HUDEP-2 (cell line): ENCODE measurements at regions not wholly inside any gene's neighbourhood (a gene's known extent, or its start where the extent isn't known, plus 50 kb on each side); places are given as distances from the start of the nearest gene placed in this dataset.
"Not testable (repeated sequence)": the region's sequence is repeated elsewhere in the genome, so short reads cannot be mapped to it uniquely, and the experiment has no call there.

Source experiments
- DNase-seq, 76 experiments: peaks; one replicate each; lab custom pipeline; 2025; ENCODE audit not compliant: unreplicated experiment in 76 of 76; lab: John Stamatoyannopoulos, UW

- no peak for DNase-seq
Observed at GRCh38 chr2:146786396-146786795, 1058.4 kb upstream of the ACVR2A start.

DNA sequence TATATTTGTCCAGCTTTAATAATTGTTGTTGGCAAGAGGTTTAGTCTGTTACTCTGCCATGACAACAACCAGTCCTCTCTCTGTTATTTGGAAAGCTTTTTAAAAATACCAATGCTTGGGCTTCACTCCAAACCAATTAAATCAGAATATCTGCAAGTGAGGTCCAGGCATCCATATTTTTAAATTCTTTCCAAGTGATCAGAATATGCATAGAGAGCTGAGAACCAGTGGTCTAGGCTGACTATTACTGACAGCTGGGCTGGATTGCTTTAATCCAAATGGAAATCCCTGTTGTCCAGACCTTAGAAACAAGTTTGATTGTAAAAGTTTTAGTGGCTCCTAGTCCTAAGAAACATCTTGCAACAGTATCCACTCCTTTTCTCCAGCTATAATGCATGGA lies 1059.7 kb upstream of the ACVR2A start:
- no peak for DNase-seq

GRCh38 chr2:146784602-146785001 lies 1060.2 kb upstream of the ACVR2A start:
- DNase-seq: no peak

DNA sequence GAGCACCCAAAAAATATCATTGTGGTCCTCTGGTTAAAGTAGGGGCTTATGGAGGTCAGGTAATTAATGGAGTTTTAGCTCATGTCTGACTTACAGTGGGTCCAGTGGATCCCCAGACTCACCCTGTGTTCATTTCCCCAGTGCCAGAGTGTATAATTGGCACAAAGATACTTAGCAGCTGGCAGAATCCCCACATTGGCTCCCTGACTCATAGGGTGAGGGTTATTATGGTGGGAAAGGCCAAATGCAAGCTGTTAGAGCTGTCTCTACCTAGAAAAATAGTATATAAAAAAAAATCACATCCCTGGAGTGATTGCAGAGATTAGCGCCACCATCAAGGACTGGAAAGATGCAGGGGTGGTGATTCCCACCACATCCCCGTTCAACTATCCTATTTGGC lies 1067.6 kb upstream of the ACVR2A start:
- DNase-seq: no peak

DNA sequence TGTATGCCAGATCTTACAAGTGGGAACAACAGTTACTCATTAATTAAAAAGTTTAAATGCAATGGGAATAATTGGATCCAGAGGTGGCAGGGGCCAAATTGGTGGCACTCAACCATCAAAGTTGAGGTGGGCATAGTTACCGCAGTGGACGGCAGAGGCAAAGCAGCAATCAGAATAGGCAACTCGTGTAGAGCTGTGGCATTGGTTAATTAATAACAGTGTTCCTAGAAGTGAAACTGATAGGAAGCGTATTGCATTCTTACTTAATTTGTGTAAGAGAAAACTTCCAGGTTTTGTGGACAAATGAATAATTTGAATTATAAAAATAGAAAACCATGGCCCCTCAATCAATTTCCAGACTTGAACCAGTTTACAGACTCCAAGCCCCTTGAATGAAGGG lies 1068.2 kb upstream of the ACVR2A start:
- DNase-seq: no peak

DNA sequence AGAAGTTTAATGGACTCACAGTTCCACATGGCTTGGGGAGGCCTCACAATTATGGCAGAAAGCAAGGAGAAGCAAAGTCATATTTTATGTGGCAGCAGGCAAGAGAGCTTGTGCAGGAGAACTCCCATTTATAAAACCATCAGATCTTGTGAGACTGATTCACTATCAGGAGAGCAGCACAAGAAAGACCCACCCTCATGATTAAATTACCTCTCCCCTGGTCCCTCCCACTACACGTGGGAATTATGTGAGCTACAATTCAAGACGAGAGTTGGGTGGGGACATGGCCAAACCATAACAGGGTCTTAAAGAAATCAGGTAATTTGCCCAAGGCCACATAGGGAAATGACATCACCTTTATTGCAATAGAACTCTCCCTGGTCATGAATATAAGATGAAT lies 1073.3 kb upstream of the ACVR2A start:
- no peak for DNase-seq

GRCh38 chr2:146764301-146764700 lies 1080.5 kb upstream of the ACVR2A start:
- DNase-seq: no peak

DNA sequence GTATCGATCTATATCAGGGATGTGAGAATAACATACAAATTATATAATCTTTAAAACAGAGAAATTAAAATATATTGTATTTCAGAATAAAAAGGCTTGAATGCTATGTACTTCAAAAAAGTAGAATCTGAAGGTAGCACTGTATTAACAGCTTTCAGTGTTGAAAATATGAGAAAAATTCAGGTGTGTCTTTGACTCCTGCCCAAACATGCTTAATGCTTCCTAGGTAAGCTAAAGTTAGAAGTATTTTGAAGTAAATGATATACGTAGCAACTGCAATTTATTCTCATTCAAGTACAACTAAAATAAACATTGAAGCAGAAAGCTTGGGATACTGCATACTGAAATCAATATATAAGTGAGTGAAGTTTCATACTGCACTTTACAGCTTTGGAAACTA lies 1082.0 kb upstream of the ACVR2A start:
- no peak for DNase-seq

- no peak for DNase-seq
Observed at GRCh38 chr2:146754606-146755005, 1090.2 kb upstream of the ACVR2A start.

GRCh38 chr2:146748046-146748445 lies 1096.8 kb upstream of the ACVR2A start:
- DNase-seq: no peak

DNA sequence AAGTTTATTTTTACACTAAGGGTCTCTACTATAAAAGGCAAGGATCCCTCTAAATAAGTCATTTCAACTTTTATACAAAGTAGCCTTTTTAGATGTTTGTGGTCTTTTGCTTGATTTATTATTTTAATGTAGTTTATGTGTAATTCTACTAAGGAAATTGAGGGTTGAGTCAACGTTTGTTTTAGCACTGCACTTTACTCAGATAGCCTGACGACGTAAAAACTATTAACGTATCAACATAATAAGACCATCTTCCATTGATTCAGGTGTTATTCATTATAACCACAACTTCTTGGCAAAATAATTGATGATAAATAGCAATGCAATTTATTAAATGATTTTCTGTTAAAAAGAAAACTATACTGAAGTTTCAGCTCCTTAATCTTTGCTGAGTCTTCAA lies 1103.6 kb upstream of the ACVR2A start:
- DNase-seq: no peak

DNA sequence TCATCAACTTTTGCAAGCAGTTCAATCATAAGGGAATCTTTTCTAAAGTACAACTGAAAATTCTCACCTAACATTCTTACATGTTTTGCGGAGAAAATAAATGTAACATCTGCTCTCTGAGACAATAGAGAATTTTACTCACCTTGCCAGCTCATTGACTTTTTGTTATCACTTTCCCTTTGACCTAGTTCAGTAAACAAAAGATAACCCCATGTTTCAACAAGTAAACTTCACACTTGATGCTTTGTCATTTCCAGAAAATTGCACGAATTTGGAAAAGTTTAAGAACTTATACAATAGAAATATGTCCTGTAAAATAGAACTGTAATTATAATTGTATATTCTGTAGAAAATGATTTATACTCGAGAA lies 1110.0 kb upstream of the ACVR2A start:
- DNase-seq: no peak

GRCh38 chr2:146734042-146734820 lies 1110.6 kb upstream of the ACVR2A start:
- peak in 5 of 76 experiments; percentile 3 to 34 (median 19) for DNase-seq

DNA sequence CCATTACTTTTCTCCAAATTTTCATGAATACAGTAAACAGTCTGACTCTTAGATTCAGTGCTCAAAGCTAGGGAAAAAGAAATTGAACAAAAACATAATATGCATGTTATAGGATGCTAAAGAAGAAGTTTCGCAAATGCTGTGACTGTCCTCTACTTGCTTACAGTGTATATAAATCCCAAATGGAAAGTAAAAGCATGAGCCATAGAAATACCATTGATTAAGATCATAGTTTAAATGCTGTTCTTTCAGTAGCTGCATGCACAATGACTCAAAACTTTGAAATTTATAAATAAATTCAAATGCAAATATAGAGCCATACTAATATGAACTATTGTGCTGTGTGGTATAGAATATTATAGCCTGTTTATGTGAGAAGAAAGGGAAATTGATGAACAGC lies 1113.9 kb upstream of the ACVR2A start:
- no peak for DNase-seq

DNA sequence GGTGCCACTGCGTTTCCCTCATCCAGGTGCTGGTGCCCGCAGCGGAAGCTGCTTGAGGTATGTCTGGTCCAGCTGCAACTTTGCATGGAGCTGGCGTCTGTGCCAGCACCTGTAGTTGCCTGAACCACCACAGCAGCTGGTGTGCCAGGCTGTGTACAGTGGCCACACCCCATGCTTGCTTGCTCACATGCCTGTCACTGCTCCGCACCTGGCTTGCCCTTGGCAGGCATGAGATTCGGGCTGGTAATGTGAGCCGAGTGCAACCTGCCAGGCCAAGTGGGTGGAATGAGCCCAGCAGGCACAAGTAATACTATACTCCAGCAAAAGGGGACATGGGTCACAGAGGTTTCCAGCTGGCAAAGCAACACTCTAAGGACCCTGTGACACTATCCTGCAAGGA lies 1123.3 kb upstream of the ACVR2A start:
- no peak for DNase-seq

DNA sequence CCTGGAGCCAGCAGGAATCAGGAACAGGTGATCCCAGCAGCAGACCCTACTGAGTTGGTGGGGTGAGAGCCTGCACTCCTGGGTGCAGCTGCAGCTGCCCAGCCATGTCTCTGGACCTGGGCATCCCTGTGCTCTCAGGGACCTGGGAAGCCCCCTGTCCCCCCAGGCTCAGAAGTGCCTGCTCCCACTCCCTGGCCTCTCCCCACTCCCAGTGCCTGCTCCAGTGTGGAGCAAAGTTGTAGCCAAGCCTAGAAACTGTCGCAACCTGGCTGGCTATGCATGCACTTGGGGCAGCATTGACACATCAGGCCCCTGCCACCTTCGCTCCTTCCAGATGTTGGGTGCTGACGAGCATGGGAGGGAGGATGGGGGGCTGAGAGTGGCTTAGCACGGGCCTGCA lies 1124.7 kb upstream of the ACVR2A start:
- no peak for DNase-seq

DNA sequence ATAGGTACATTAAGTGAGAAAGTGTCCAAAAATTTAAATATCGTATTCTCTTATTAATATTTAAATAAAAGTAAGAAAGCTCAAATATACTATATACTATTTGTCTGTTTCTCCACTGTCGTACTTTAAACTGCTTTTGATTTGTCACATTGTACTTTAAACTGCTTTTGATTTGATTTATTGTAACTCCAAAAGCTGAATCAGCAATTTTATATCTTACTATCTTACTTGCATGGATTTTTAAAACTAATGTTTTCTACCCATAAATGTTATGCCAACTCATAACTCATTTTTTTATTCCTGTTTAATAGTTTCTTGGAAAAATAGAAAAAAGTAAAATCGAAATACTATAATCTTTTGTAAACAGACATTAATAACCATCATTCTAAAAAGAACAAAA lies 1128.2 kb upstream of the ACVR2A start:
- no peak for DNase-seq

- DNase-seq: no peak
Observed at GRCh38 chr2:146709004-146709403, 1135.8 kb upstream of the ACVR2A start.

DNA sequence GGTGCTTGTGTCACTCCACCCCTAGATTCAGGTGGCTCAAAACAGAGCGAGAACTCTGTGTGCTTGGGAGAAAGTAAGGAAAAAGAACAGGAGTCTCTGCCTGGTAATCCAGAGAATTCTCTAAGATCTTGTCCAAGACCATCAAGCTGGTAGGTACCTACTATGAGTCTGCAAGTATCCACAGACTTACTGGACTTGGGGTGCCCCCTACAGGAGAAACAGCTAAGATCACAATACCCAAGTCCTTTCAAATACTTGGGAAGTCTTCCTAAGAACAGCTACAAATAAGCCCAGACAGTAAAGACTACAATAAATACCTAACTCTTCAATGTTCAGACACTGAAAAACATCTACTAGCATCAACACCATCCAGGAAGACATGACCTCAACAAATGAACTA lies 1143.6 kb upstream of the ACVR2A start:
- peak in 14 of 76 experiments; percentile 0 to 26 (median 4) for DNase-seq

DNA sequence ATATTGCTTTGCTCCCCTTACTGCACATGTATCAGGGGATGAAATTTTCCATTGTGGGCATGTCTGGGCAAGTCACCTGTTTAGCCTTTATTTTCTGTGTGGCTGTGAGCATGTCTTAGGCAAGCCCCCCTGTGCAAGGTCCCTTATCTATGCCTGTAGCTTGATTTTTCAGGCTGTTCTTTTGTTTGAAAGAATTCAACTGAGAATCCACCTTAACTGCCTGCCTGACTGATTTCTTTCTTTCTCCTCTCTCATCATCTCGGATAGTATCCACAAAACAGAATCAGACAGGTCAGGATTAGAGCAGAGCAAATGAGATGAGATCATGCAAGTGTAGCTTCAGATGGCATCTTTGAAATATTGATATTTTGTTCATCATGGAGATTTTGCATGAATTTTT lies 1147.5 kb upstream of the ACVR2A start:
- DNase-seq: no peak

DNA sequence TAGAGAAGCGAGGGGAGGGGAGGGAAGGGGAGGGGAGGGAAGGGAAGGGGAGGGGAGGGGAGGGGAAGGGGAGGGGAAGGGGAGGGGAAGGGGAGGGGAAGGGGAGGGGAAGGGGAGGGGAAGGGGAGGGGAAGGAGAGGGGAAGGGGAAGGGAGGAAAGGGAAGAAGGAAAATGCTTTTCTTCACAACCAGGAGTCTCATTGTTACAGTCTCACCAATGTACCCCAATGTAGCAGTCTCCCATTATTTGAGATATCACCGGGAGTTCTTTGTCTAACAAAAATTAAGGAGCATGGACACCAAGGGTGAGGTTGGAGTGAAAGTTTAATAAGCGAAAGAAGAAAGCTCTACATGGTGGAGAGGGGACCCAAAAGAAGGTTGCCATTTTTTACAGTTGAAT lies 1148.0 kb upstream of the ACVR2A start:
- not testable (repeated sequence) for DNase-seq

GRCh38 chr2:146681991-146682390 lies 1162.8 kb upstream of the ACVR2A start:
- DNase-seq: no peak

DNA sequence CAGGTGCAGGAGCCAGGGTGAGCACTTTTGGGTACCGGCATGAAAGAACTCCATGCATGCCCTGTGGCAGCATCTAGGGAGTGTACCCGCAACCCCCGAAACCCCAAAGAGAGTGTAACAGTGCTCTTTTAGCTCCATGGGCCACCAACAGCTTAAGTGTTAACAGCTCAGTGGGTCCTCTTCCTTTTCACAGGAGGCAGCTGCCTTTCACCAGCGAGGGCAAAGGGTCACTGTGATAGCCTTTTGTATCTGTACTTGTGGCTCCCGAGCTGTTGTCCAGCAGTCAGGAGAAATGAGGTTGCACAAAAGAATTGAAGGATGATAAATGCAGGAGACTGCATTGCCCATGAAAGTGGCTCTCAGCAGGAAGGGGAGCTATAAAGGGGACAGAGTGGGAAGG lies 1166.3 kb upstream of the ACVR2A start:
- DNase-seq: no peak
